ENCODE measurements at regions not wholly inside any gene's neighbourhood (a gene's known extent, or its start where the extent isn't known, plus 50 kb on each side); places are given as distances from the start of the nearest gene placed in this dataset.

GRCh38 chr11:30758012-30758411, 171.9 kb upstream of the MPPED2 start:
- TF ChIP-seq CTCF (conservative IDR thresholded peaks at IDR 0.05; ENCODE audit: low read depth, low read length) (no peak), CEBPB (IDR thresholded peaks at IDR 0.05; ENCODE audit: low read depth, low read length) (no peak), CHD1 (IDR thresholded peaks at IDR 0.05; ENCODE audit: low read depth, low read length) (no peak), SMC3 (IDR thresholded peaks at IDR 0.05; ENCODE audit: low read depth, low read length) (no peak), POLR2A (IDR thresholded peaks at IDR 0.05; ENCODE audit: low read depth, low read length) (no peak), MAZ (IDR thresholded peaks at IDR 0.05; ENCODE audit: borderline replicate concordance, low read depth, low read length) (no peak), RFX5 (IDR thresholded peaks at IDR 0.05; ENCODE audit: low read depth, low read length) (no peak), MXI1 (IDR thresholded peaks at IDR 0.05; ENCODE audit: borderline replicate concordance, low read depth, low read length) (no peak), RAD21 (IDR thresholded peaks at IDR 0.05; ENCODE audit: low read length) (no peak), RCOR1 (IDR thresholded peaks at IDR 0.05; ENCODE audit: insufficient replicate concordance, low read length) (no peak)
- TF ChIP-seq, protein P1, sequence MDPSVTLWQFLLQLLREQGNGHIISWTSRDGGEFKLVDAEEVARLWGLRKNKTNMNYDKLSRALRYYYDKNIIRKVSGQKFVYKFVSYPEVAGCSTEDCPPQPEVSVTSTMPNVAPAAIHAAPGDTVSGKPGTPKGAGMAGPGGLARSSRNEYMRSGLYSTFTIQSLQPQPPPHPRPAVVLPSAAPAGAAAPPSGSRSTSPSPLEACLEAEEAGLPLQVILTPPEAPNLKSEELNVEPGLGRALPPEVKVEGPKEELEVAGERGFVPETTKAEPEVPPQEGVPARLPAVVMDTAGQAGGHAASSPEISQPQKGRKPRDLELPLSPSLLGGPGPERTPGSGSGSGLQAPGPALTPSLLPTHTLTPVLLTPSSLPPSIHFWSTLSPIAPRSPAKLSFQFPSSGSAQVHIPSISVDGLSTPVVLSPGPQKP (IDR thresholded peaks at IDR 0.05; ENCODE audit: borderline replicate concordance, low read depth, low read length), result no peak
- TF ChIP-seq, protein P2, sequence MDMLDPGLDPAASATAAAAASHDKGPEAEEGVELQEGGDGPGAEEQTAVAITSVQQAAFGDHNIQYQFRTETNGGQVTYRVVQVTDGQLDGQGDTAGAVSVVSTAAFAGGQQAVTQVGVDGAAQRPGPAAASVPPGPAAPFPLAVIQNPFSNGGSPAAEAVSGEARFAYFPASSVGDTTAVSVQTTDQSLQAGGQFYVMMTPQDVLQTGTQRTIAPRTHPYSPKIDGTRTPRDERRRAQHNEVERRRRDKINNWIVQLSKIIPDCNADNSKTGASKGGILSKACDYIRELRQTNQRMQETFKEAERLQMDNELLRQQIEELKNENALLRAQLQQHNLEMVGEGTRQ (IDR thresholded peaks at IDR 0.05; ENCODE audit: low read depth, low read length), result no peak
